H1 (cell line): ENCODE measurements at regions not wholly inside any gene's neighbourhood (a gene's known extent, or its start where the extent isn't known, plus 50 kb on each side); places are given as distances from the start of the nearest gene placed in this dataset.

Experiments
- BACH1 ChIP-seq: IDR thresholded peaks from 2 replicates; pipeline ENCODE4 v1.6.1; 2012; ENCODE audit warnings: low read length, improper control_type of control experiment
- CBX8 ChIP-seq: fragments of 300-800, 300-1000 bp; sonication (generic); IDR thresholded peaks from 2 replicates; pipeline ENCODE4 v1.7.1; 2016; ENCODE audit warnings: low read depth, low read length, borderline replicate concordance
- GTF2F1 ChIP-seq: IDR thresholded peaks from 2 replicates; pipeline ENCODE4 v1.6.1; 2012; ENCODE audit warnings: low read depth, low read length, improper control_type of control experiment, borderline replicate concordance
- KDM1A ChIP-seq: fragments of 200-600, 300-600 bp; sonication (generic); IDR thresholded peaks from 2 replicates; pipeline ENCODE4 v1.7.1; 2016; ENCODE audit warnings: mild to moderate bottlenecking, low read length, borderline replicate concordance
- RXRA ChIP-seq: IDR thresholded peaks from 2 replicates; pipeline ENCODE4 v1.6.1; 2011; ENCODE audit warnings: low read depth, mild to moderate bottlenecking, low read length, moderate library complexity; ENCODE audit not compliant: insufficient read depth
- SAP30 ChIP-seq: fragments of 300-600 bp; sonication (generic); IDR thresholded peaks from 2 replicates; pipeline ENCODE4 v1.7.1; 2012; ENCODE audit warnings: low read length, moderate library complexity, mild to moderate bottlenecking, inconsistent platforms; ENCODE audit not compliant: insufficient read depth, insufficient replicate concordance
- SP2 ChIP-seq: IDR thresholded peaks from 2 replicates; pipeline ENCODE4 v1.6.1; 2012; ENCODE audit warnings: mild to moderate bottlenecking, low read length, inconsistent platforms
- TCF12 ChIP-seq: IDR thresholded peaks from 2 replicates; pipeline ENCODE4 v1.6.1; 2011; ENCODE audit warnings: low read depth, mild to moderate bottlenecking, low read length
- TF ChIP-seq, protein P1 (sequence below): fragments of 300-600 bp; sonication (generic); IDR thresholded peaks from 2 replicates; pipeline ENCODE4 v1.7.1; 2012; ENCODE audit warnings: low read length, moderate library complexity, mild to moderate bottlenecking, inconsistent platforms; ENCODE audit not compliant: insufficient replicate concordance
- TF ChIP-seq, protein P2 (sequence below): IDR thresholded peaks from 2 replicates; pipeline ENCODE4 v1.6.1; 2011; ENCODE audit warnings: low read depth, mild to moderate bottlenecking, low read length; ENCODE audit not compliant: insufficient read depth

- TF ChIP-seq, protein P1, sequence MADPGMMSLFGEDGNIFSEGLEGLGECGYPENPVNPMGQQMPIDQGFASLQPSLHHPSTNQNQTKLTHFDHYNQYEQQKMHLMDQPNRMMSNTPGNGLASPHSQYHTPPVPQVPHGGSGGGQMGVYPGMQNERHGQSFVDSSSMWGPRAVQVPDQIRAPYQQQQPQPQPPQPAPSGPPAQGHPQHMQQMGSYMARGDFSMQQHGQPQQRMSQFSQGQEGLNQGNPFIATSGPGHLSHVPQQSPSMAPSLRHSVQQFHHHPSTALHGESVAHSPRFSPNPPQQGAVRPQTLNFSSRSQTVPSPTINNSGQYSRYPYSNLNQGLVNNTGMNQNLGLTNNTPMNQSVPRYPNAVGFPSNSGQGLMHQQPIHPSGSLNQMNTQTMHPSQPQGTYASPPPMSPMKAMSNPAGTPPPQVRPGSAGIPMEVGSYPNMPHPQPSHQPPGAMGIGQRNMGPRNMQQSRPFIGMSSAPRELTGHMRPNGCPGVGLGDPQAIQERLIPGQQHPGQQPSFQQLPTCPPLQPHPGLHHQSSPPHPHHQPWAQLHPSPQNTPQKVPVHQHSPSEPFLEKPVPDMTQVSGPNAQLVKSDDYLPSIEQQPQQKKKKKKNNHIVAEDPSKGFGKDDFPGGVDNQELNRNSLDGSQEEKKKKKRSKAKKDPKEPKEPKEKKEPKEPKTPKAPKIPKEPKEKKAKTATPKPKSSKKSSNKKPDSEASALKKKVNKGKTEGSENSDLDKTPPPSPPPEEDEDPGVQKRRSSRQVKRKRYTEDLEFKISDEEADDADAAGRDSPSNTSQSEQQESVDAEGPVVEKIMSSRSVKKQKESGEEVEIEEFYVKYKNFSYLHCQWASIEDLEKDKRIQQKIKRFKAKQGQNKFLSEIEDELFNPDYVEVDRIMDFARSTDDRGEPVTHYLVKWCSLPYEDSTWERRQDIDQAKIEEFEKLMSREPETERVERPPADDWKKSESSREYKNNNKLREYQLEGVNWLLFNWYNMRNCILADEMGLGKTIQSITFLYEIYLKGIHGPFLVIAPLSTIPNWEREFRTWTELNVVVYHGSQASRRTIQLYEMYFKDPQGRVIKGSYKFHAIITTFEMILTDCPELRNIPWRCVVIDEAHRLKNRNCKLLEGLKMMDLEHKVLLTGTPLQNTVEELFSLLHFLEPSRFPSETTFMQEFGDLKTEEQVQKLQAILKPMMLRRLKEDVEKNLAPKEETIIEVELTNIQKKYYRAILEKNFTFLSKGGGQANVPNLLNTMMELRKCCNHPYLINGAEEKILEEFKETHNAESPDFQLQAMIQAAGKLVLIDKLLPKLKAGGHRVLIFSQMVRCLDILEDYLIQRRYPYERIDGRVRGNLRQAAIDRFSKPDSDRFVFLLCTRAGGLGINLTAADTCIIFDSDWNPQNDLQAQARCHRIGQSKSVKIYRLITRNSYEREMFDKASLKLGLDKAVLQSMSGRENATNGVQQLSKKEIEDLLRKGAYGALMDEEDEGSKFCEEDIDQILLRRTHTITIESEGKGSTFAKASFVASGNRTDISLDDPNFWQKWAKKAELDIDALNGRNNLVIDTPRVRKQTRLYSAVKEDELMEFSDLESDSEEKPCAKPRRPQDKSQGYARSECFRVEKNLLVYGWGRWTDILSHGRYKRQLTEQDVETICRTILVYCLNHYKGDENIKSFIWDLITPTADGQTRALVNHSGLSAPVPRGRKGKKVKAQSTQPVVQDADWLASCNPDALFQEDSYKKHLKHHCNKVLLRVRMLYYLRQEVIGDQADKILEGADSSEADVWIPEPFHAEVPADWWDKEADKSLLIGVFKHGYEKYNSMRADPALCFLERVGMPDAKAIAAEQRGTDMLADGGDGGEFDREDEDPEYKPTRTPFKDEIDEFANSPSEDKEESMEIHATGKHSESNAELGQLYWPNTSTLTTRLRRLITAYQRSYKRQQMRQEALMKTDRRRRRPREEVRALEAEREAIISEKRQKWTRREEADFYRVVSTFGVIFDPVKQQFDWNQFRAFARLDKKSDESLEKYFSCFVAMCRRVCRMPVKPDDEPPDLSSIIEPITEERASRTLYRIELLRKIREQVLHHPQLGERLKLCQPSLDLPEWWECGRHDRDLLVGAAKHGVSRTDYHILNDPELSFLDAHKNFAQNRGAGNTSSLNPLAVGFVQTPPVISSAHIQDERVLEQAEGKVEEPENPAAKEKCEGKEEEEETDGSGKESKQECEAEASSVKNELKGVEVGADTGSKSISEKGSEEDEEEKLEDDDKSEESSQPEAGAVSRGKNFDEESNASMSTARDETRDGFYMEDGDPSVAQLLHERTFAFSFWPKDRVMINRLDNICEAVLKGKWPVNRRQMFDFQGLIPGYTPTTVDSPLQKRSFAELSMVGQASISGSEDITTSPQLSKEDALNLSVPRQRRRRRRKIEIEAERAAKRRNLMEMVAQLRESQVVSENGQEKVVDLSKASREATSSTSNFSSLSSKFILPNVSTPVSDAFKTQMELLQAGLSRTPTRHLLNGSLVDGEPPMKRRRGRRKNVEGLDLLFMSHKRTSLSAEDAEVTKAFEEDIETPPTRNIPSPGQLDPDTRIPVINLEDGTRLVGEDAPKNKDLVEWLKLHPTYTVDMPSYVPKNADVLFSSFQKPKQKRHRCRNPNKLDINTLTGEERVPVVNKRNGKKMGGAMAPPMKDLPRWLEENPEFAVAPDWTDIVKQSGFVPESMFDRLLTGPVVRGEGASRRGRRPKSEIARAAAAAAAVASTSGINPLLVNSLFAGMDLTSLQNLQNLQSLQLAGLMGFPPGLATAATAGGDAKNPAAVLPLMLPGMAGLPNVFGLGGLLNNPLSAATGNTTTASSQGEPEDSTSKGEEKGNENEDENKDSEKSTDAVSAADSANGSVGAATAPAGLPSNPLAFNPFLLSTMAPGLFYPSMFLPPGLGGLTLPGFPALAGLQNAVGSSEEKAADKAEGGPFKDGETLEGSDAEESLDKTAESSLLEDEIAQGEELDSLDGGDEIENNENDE: no peak
- TF ChIP-seq BACH1 (no peak), TCF12 (no peak), SAP30 (no peak), RXRA (no peak), SP2 (no peak), GTF2F1 (no peak), CBX8 (no peak), KDM1A (no peak)
- TF ChIP-seq, protein P2, sequence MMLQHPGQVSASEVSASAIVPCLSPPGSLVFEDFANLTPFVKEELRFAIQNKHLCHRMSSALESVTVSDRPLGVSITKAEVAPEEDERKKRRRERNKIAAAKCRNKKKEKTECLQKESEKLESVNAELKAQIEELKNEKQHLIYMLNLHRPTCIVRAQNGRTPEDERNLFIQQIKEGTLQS: no peak
Measured at GRCh38 chr4:137452799-137453198, 79.5 kb downstream of the PCDH18 start (continued).
